ENCODE measurements at regions not wholly inside any gene's neighbourhood (a gene's known extent, or its start where the extent isn't known, plus 50 kb on each side); places are given as distances from the start of the nearest gene placed in this dataset.
A peak's percentile ranks its signal among the peaks of the same experiment; 100 is the strongest.

DNA sequence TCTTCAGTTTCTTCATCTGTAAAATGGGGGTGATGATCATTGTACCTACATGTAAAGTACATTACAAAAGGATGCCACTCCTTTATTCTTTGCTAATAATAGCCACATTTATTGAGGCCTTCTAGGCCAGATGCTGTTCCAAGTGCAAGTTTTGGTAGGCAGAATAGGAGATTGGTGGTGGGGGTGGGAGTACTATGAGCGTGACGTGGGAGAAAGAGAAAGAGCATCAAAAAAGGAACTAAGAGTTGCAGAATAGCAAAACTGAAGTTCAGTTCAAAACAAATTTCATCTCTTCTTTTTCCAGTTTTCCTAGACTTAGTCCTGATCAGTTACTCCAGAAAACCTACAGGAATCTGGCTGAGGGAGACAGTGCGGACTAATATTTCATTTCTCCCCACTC, 174.1 kb downstream of the SNX18 start:
- Histone ChIP-seq H3K4me1 (no peaks in the 10 kb centered on the region), H3K36me3 (no peaks in the 10 kb centered on the region), H3K4me3 (no peak overlapping the region), H3K9me3 (no peaks in the 10 kb centered on the region), H3K27ac (no peak overlapping the region), H3K27me3 (no peaks in the 10 kb centered on the region)
- intact Hi-C loops (cut with DNase I; ENCODE audit: low total_unique reads) (no loop called here), in situ Hi-C loops (cut with MboI; ENCODE audit: low sequenced_read_pairs in 4 of 4) (loop anchor here in 1 of 4 donors (25.0 kb wide), 1 partner anchor 96 kb away; no protein-coding TSS in a partner anchor)
- no peak for DNase-seq
- TF ChIP-seq, protein P1, sequence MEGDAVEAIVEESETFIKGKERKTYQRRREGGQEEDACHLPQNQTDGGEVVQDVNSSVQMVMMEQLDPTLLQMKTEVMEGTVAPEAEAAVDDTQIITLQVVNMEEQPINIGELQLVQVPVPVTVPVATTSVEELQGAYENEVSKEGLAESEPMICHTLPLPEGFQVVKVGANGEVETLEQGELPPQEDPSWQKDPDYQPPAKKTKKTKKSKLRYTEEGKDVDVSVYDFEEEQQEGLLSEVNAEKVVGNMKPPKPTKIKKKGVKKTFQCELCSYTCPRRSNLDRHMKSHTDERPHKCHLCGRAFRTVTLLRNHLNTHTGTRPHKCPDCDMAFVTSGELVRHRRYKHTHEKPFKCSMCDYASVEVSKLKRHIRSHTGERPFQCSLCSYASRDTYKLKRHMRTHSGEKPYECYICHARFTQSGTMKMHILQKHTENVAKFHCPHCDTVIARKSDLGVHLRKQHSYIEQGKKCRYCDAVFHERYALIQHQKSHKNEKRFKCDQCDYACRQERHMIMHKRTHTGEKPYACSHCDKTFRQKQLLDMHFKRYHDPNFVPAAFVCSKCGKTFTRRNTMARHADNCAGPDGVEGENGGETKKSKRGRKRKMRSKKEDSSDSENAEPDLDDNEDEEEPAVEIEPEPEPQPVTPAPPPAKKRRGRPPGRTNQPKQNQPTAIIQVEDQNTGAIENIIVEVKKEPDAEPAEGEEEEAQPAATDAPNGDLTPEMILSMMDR (IDR thresholded peaks at IDR 0.05 in 4 of 5, conservative IDR thresholded peaks at IDR 0.05 in 1 of 5) = no peak
- no peak for TF ChIP-seq POLR2A (IDR thresholded peaks at IDR 0.05)
- no peak for ATAC-seq

DNA sequence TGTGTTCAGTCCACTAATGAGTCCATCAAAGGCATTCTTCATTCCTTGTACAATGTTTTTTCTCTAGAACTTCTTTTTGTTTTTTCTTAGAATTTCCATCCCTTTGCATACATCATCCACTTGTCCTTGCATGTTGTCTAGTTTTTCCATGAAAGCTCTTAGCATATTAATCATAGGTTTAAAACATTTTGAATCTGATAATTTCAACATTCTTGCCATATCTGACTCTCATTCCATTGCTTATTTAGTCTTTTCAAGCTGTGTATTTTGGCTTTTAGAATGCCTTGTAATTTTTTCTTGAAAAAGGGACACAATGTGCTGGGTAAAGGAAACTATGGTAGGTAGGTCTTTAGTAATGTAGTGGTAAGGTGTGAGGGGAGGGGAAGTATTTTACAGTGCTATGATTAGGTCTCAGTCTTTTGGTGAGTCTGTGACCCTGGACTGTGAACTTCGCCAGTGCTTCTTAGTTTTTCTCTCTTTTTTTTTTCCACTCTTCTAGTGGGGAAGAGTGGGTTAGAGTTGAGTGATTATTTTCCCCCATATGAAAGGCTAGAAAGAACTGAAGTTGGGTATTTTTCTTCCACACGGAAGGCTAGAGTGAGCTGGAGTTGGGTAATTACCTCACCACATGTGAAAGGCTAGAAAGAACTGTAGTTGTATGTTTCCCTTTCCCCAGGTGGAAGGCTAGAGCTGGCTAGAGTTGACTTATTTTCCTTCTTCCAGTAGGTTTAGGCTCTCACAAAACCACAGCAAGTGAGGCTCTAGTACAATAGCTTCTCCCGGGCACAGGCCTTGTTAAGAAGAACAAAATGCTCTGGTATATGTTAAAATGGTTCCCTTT, 172.1 kb downstream of the SNX18 start:
- Histone ChIP-seq H3K27me3 (no peaks in the 10 kb centered on the region), H3K36me3 (no peaks in the 10 kb centered on the region), H3K9me3 (no peaks in the 10 kb centered on the region), H3K27ac (no peak overlapping the region), H3K4me1 (no peaks in the 10 kb centered on the region), H3K4me3 (no peak overlapping the region)
- intact Hi-C loops (cut with DNase I; ENCODE audit: low total_unique reads) (no loop called here), in situ Hi-C loops (cut with MboI; ENCODE audit: low sequenced_read_pairs in 4 of 4) (loop anchor here in 1 of 4 donors (25.0 kb wide), 1 partner anchor 98 kb away; no protein-coding TSS in a partner anchor)
- TF ChIP-seq, protein P1 (IDR thresholded peaks at IDR 0.05 in 4 of 5, conservative IDR thresholded peaks at IDR 0.05 in 1 of 5) = no peak
- no peak for TF ChIP-seq POLR2A (IDR thresholded peaks at IDR 0.05)
- no peak for DNase-seq
- no peak for ATAC-seq

DNA sequence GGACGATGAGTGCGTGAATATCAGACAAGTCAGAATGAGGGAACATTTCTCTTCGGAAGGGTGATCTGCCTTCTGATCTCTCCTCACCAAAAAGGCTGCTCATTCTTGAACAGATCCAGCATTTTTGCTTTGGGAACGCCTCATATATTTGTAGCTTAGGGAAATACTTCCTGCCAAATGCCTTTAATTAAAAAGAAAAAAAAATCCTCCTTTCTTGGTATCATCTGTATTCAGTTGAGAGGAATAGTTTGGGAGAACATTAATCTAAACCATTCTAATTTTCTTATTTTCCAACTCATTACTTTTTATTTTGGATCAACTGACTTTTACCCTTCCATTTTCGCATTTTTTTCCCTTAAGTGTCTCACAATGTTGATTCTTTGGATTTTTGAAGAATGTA, 163.4 kb downstream of the SNX18 start:
- intact Hi-C loops (cut with DNase I; ENCODE audit: low total_unique reads) (no loop called here), in situ Hi-C loops (cut with MboI; ENCODE audit: low sequenced_read_pairs in 4 of 4) (loop anchor here in 1 of 4 donors (25.0 kb wide), 1 partner anchor 106 kb away; no protein-coding TSS in a partner anchor)
- Histone ChIP-seq H3K27ac (peak overlapping the region in 2 of 4 donors; percentile 10 to 31), H3K36me3 (no peaks in the 10 kb centered on the region), H3K4me3 (no peak overlapping the region), H3K4me1 (no peaks in the 10 kb centered on the region), H3K9me3 (no peaks in the 10 kb centered on the region), H3K27me3 (no peaks in the 10 kb centered on the region)
- ATAC-seq = no peak
- DNase-seq = no peak
- TF ChIP-seq, protein P1 (IDR thresholded peaks at IDR 0.05 in 4 of 5, conservative IDR thresholded peaks at IDR 0.05 in 1 of 5) = no peak
- TF ChIP-seq POLR2A (IDR thresholded peaks at IDR 0.05) = no peak

DNA sequence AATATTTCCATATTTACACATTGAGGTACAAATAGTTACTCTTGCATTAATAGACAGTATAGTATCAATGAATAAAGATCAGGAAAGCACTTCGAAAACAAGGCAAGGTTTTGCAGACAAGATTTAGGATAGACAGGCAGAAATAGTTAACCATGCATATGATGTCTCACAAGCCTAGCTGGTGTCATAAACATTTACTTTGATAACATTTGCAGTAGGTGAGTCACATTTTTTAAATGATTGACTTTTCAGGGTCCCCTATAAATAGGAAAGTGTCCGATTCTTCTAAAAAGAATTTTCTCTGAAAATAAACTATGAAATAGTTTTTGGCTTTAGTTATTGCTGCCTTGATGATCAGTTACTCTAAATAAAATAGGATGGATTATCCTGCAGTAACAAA, 162.1 kb downstream of the SNX18 start:
- Histone ChIP-seq H3K4me1 (no peaks in the 10 kb centered on the region), H3K4me3 (no peak overlapping the region), H3K27me3 (no peaks in the 10 kb centered on the region), H3K27ac (no peak overlapping the region), H3K36me3 (no peaks in the 10 kb centered on the region), H3K9me3 (no peaks in the 10 kb centered on the region)
- intact Hi-C loops (cut with DNase I; ENCODE audit: low total_unique reads) = no loop called here
- no peak for ATAC-seq
- in situ Hi-C loops (cut with MboI; ENCODE audit: low sequenced_read_pairs in 4 of 4) = loop anchor here in 1 of 4 donors (25.0 kb wide), 1 partner anchor 108 kb away; no protein-coding TSS in a partner anchor
- TF ChIP-seq, protein P1 (IDR thresholded peaks at IDR 0.05 in 4 of 5, conservative IDR thresholded peaks at IDR 0.05 in 1 of 5) = no peak
- no peak for TF ChIP-seq POLR2A (IDR thresholded peaks at IDR 0.05)
- no peak for DNase-seq
